Gastroesophageal sphincter (tissue), 3 donors: ENCODE measurements at regions not wholly inside any gene's neighbourhood (a gene's known extent, or its start where the extent isn't known, plus 50 kb on each side); places are given as distances from the start of the nearest gene placed in this dataset.

Source experiments
- CTCF ChIP-seq, 4 experiments: fragments of 200-600 bp in 2 of 4; fragments of 450-650 bp in 2 of 4; sonication (generic) in 1 of 4; IDR thresholded peaks; one replicate each; pipeline ENCODE4 v1.5.1; 2017 to 2019; ENCODE audit warnings: antibody characterized with exemption in 4 of 4, mild to moderate bottlenecking in 2 of 4, moderate library complexity in 2 of 4
- EP300 ChIP-seq: sonication (generic); formaldehyde crosslinking; IDR thresholded peaks from one replicate; pipeline ENCODE4 v1.6.1; 2017; ENCODE audit warnings: antibody characterized with exemption, mild to moderate bottlenecking
- POLR2A ChIP-seq, 2 donors: fragments of 450-650 bp; IDR thresholded peaks; one replicate each; pipeline ENCODE4 v1.6.1; 2017; ENCODE audit warnings: antibody characterized with exemption in 2 of 2, mild to moderate bottlenecking in 2 of 2, moderate library complexity in 1 of 2

GRCh38 chr20:6341491-6341890, 218.7 kb upstream of the FERMT1 start:
- TF ChIP-seq CTCF (IDR thresholded peaks at IDR 0.05) (no peak), EP300 (no peak), POLR2A (IDR thresholded peaks at IDR 0.05) (no peak)
